Osteoblast (primary cell): ENCODE measurements at regions not wholly inside any gene's neighbourhood (a gene's known extent, or its start where the extent isn't known, plus 50 kb on each side); places are given as distances from the start of the nearest gene placed in this dataset.

Source experiments
- DNase-seq: peaks from one replicate; pipeline ENCODE4 v3.0.0; 2011; ENCODE audit warnings: low spot score, mixed read lengths; ENCODE audit not compliant: insufficient read length; ENCODE audit errors: missing footprints
- H2AFZ ChIP-seq: 2 replicates; pipeline ENCODE4 v1.6.0; 2011; ENCODE audit warnings: mild to moderate bottlenecking, low read length
- H3K27ac ChIP-seq: 2 replicates; pipeline ENCODE4 v1.5.1; 2011; ENCODE audit warnings: mild to moderate bottlenecking, low read depth, low read length, moderate library complexity
- H3K27me3 ChIP-seq: 2 replicates; pipeline ENCODE4 v1.6.0; 2012; ENCODE audit warnings: mild to moderate bottlenecking, control low read depth, inconsistent platforms, low read length, moderate library complexity; ENCODE audit not compliant: insufficient read depth
- H3K36me3 ChIP-seq: 2 replicates; pipeline ENCODE4 v1.5.1; 2011; ENCODE audit warnings: mild to moderate bottlenecking, low read length, control low read depth, moderate library complexity; ENCODE audit not compliant: insufficient read depth
- H3K4me1 ChIP-seq: 2 replicates; pipeline ENCODE4 v1.5.1; 2011; ENCODE audit warnings: mild to moderate bottlenecking, low read length, control low read depth, moderate library complexity; ENCODE audit not compliant: insufficient read depth
- H3K4me2 ChIP-seq: 2 replicates; pipeline ENCODE4 v1.6.0; 2011; ENCODE audit warnings: mild to moderate bottlenecking, low read length; ENCODE audit not compliant: insufficient read depth
- H3K4me3 ChIP-seq: fragments of 200-600 bp; sonication (generic); 3 replicates; pipeline ENCODE4 v1.5.1; 2012; ENCODE audit warnings: mild to moderate bottlenecking, low read length, inconsistent platforms; ENCODE audit not compliant: insufficient read depth
- H3K79me2 ChIP-seq: 2 replicates; pipeline ENCODE4 v1.6.0; 2012; ENCODE audit warnings: mild to moderate bottlenecking, low read length, control low read depth, inconsistent platforms; ENCODE audit not compliant: insufficient read depth
- H3K9me3 ChIP-seq: 2 replicates; pipeline ENCODE4 v1.5.1; 2011; ENCODE audit warnings: low read depth, low read length, control low read depth
- H4K20me1 ChIP-seq: 2 replicates; pipeline ENCODE4 v1.6.0; 2012; ENCODE audit warnings: mild to moderate bottlenecking, low read length, control low read depth; ENCODE audit not compliant: insufficient read depth
- TF ChIP-seq, protein P1 (sequence below): IDR thresholded peaks from 2 replicates; pipeline ENCODE4 v1.5.1; 2011; ENCODE audit warnings: mild to moderate bottlenecking, low read depth, low read length, moderate library complexity; ENCODE audit errors: extremely low read depth

DNA sequence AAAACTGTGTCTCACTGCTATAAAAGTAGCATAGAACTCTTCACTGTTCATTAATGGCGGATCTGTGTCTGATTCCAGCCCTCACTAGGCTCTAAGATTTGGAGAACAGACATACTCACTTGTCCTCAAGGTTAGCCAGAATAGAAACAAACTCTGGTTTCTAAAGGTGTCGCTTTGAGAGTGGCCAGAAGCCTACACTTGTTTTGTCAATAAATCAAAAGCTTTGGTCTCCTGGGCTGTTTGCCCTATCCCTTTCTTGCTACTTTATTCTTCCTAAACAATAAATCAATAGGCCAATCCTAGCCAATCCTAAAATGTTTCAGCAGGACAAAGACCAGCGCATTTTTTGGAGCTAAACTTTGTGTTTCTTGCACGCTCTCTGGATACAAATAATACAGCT lies 1064.6 kb upstream of the CHAC2 start:
- Histone ChIP-seq H3K36me3 (no peaks in the 10 kb centered on the region), H3K27me3 (no peaks in the 10 kb centered on the region), H2AFZ (no peak overlapping the region), H3K4me1 (no peaks in the 10 kb centered on the region), H4K20me1 (no peaks in the 10 kb centered on the region), H3K9me3 (no peaks in the 10 kb centered on the region), H3K79me2 (no peaks in the 10 kb centered on the region), H3K4me2 (no peak overlapping the region), H3K27ac (no peak overlapping the region), H3K4me3 (no peak overlapping the region)
- TF ChIP-seq, protein P1, sequence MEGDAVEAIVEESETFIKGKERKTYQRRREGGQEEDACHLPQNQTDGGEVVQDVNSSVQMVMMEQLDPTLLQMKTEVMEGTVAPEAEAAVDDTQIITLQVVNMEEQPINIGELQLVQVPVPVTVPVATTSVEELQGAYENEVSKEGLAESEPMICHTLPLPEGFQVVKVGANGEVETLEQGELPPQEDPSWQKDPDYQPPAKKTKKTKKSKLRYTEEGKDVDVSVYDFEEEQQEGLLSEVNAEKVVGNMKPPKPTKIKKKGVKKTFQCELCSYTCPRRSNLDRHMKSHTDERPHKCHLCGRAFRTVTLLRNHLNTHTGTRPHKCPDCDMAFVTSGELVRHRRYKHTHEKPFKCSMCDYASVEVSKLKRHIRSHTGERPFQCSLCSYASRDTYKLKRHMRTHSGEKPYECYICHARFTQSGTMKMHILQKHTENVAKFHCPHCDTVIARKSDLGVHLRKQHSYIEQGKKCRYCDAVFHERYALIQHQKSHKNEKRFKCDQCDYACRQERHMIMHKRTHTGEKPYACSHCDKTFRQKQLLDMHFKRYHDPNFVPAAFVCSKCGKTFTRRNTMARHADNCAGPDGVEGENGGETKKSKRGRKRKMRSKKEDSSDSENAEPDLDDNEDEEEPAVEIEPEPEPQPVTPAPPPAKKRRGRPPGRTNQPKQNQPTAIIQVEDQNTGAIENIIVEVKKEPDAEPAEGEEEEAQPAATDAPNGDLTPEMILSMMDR: no peak
- no peak for DNase-seq

DNA sequence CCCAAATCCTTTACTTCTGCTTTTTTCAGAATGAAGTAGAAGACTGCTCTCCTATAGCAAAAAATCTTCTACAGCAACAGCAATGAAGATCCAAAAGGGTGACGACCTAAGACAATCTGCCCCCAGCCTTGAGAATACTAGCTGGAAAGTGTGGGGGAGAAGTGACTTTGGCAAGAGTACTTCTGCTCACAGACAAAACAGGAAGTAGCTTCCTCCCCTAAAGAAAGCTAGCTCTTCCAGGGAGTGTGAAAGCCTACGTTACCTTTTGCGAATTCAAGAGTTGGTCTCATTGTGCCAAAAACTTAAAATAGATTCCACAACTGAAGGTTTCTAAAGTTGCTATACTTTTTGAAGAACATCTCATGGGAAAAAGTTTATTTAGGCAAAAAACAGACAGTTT lies 1069.2 kb upstream of the CHAC2 start:
- DNase-seq: no peak
- H3K9me3 ChIP-seq: no peaks in the 10 kb centered on the region
- TF ChIP-seq, protein P1: no peak

DNA sequence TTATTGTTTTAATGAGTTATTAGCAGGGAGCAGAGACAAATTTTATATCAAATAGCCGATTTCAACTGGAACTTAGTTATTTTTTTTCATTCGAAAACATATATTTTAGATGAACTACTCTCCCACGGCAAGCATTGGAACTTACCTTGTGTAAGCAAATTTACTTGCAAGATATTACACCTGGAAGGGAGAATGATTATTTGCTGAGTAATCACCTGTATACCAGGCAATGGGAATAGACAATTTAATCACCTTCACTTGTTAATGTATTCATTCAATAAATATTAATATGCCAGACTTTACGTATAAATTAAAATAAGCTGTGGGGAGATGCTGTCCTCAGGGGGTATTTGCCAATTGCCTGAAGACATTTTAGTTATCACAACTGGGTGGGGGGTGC lies 1069.9 kb upstream of the CHAC2 start:
- DNase-seq: no peak
- H3K27ac ChIP-seq: no peak overlapping the region

More for the DNA sequence above, 1069.2 kb upstream of the CHAC2 start:
- no peaks in the 10 kb centered on the region for H3K79me2 ChIP-seq
- no peaks in the 10 kb centered on the region for H4K20me1 ChIP-seq
- no peaks in the 10 kb centered on the region for H3K36me3 ChIP-seq
- no peaks in the 10 kb centered on the region for H3K27me3 ChIP-seq
- H3K4me2 ChIP-seq: no peak overlapping the region
- H2AFZ ChIP-seq: no peak overlapping the region
- no peak overlapping the region for H3K4me3 ChIP-seq
- no peak overlapping the region for H3K27ac ChIP-seq
- no peaks in the 10 kb centered on the region for H3K4me1 ChIP-seq

DNA sequence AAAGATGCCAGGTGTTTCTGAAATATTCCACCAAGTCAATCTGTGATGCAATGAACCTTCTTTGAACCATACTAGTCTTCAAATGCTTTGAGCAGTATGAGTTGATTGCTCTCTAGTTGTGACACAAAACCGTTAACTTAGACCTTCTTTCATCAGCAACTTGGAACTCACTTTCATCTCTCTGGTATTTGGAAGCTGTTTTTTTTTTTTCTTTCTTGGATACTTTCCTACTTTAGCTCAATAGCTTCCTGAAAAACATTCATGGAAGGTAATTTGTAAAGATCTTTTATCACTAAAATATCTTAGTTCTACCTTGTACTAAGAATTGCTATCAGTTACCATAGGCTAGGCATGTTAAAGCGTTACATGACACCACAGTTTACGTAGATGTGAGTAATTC lies 1071.9 kb upstream of the CHAC2 start:
- no peak for DNase-seq
- Histone ChIP-seq H3K4me1 (no peaks in the 10 kb centered on the region), H4K20me1 (no peaks in the 10 kb centered on the region), H3K4me3 (no peak overlapping the region), H2AFZ (no peak overlapping the region), H3K4me2 (no peak overlapping the region), H3K27ac (no peak overlapping the region), H3K27me3 (no peaks in the 10 kb centered on the region), H3K9me3 (no peaks in the 10 kb centered on the region), H3K36me3 (no peaks in the 10 kb centered on the region), H3K79me2 (no peaks in the 10 kb centered on the region)
- TF ChIP-seq, protein P1: no peak

More for the DNA sequence above, 1069.9 kb upstream of the CHAC2 start:
- Histone ChIP-seq H2AFZ (no peak overlapping the region), H3K4me1 (no peaks in the 10 kb centered on the region), H4K20me1 (no peaks in the 10 kb centered on the region), H3K27me3 (no peaks in the 10 kb centered on the region), H3K9me3 (no peaks in the 10 kb centered on the region), H3K4me3 (no peak overlapping the region), H3K79me2 (no peaks in the 10 kb centered on the region), H3K4me2 (no peak overlapping the region), H3K36me3 (no peaks in the 10 kb centered on the region)
- TF ChIP-seq, protein P1: no peak
